ENCODE measurements at regions not wholly inside any gene's neighbourhood (a gene's known extent, or its start where the extent isn't known, plus 50 kb on each side); places are given as distances from the start of the nearest gene placed in this dataset.

DNA sequence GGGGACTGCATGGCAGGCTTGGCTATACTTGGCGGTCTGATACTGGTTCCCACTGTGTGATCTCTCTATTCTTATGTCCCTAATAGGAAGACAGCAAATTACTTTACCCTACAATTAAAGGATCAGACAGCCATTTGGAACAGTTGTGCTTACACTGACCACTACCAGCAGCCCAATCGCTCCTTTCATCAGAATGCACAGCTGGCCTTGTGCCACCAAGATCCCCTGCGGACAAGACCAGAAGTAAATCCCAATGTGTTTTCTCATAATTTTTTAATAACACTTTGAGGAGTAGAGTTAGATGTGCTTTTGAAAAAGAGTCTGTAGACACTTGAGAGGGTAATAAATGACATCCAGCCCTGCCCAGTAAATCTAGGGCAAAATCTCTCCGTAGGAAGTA is 297.2 kb upstream of the ZNF32 start:
- 93% methylated on average over 4 of the region's 4 CpGs for WGBS

GRCh38 chr10:43945094-43945730 is 296.5 kb upstream of the ZNF32 start:
- no peaks in the 10 kb centered on the region for H3K36me3 ChIP-seq (ENCODE audit: control insufficient read depth in 4 of 4, insufficient read depth in 3 of 4, low read depth in 1 of 4, low read length in 3 of 4)
- WGBS, result 87% methylated on average over 8 of the region's 8 CpGs
- no peaks in the 10 kb centered on the region for H3K9me3 ChIP-seq (ENCODE audit: control insufficient read depth in 4 of 4, low read length in 3 of 4)
- H3K27ac ChIP-seq (ENCODE audit: low read depth in 1 of 2, low read length in 2 of 2), result no peak overlapping the region
- no peak overlapping the region for H3K4me3 ChIP-seq (ENCODE audit: low read depth in 1 of 3, low read length in 3 of 3)
- TF ChIP-seq HNF4A (conservative IDR thresholded peaks at IDR 0.05) (no peak), CTCF (IDR thresholded peaks at IDR 0.05; ENCODE audit: low read depth, low read length, missing input control) (no peak), FOXA1 (IDR thresholded peaks at IDR 0.05) (no peak), ZBTB33 (IDR thresholded peaks at IDR 0.05) (no peak), EGR1 (IDR thresholded peaks at IDR 0.05; ENCODE audit: low read depth in 2 of 2) (no peak), FOXA2 (IDR thresholded peaks at IDR 0.05) (no peak), JUND (IDR thresholded peaks at IDR 0.05) (no peak), SP1 (IDR thresholded peaks at IDR 0.05) (no peak), HNF4G (IDR thresholded peaks at IDR 0.05) (no peak), YY1 (IDR thresholded peaks at IDR 0.05) (no peak), RXRA (IDR thresholded peaks at IDR 0.05) (no peak), ATF3 (IDR thresholded peaks at IDR 0.05) (no peak), RAD21 (IDR thresholded peaks at IDR 0.05) (no peak), GABPA (IDR thresholded peaks at IDR 0.05 in 1 of 2, conservative IDR thresholded peaks at IDR 0.05 in 1 of 2) (no peak)
- TF ChIP-seq, protein P1, sequence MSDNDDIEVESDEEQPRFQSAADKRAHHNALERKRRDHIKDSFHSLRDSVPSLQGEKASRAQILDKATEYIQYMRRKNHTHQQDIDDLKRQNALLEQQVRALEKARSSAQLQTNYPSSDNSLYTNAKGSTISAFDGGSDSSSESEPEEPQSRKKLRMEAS (IDR thresholded peaks at IDR 0.05), result no peak
- H3K9ac ChIP-seq (ENCODE audit: low read depth in 1 of 2, low read length in 2 of 2), result no peak overlapping the region
- DNase-seq (ENCODE audit: low spot score), result peak; percentile 23
- no peaks in the 10 kb centered on the region for H3K4me1 ChIP-seq (ENCODE audit: control insufficient read depth in 4 of 4, insufficient read depth in 4 of 4, low read length in 3 of 4)
- no peaks in the 10 kb centered on the region for H3K27me3 ChIP-seq (ENCODE audit: control insufficient read depth in 4 of 4, insufficient read depth in 4 of 4, low read length in 3 of 4)

More for the DNA sequence above, 297.2 kb upstream of the ZNF32 start:
- no peak for TF ChIP-seq NR2F2 (IDR thresholded peaks at IDR 0.05)
- TF ChIP-seq EGR1 (IDR thresholded peaks at IDR 0.05; ENCODE audit: low read depth in 2 of 2), result no peak
- no peak for TF ChIP-seq RAD21 (IDR thresholded peaks at IDR 0.05)
- no peak for TF ChIP-seq RXRA (IDR thresholded peaks at IDR 0.05)
- no peak for TF ChIP-seq SP1 (IDR thresholded peaks at IDR 0.05)
- TF ChIP-seq, protein P1 (IDR thresholded peaks at IDR 0.05), result no peak
- no peak for TF ChIP-seq FOXA2 (IDR thresholded peaks at IDR 0.05)
- TF ChIP-seq HNF4G (IDR thresholded peaks at IDR 0.05), result no peak
- TF ChIP-seq ZBTB33 (IDR thresholded peaks at IDR 0.05), result no peak
- no peak for TF ChIP-seq FOXA1 (IDR thresholded peaks at IDR 0.05)
- H3K4me3 ChIP-seq (ENCODE audit: low read depth in 1 of 3, low read length in 3 of 3), result no peak overlapping the region
- no peak overlapping the region for H3K9ac ChIP-seq (ENCODE audit: low read depth in 1 of 2, low read length in 2 of 2)
- H3K36me3 ChIP-seq (ENCODE audit: control insufficient read depth in 4 of 4, insufficient read depth in 3 of 4, low read depth in 1 of 4, low read length in 3 of 4), result no peaks in the 10 kb centered on the region
- DNase-seq (ENCODE audit: low spot score), result no peak
- H3K27ac ChIP-seq (ENCODE audit: low read depth in 1 of 2, low read length in 2 of 2), result no peak overlapping the region
- H3K9me3 ChIP-seq (ENCODE audit: control insufficient read depth in 4 of 4, low read length in 3 of 4), result no peaks in the 10 kb centered on the region
- no peaks in the 10 kb centered on the region for H3K4me1 ChIP-seq (ENCODE audit: control insufficient read depth in 4 of 4, insufficient read depth in 4 of 4, low read length in 3 of 4)
- no peaks in the 10 kb centered on the region for H3K27me3 ChIP-seq (ENCODE audit: control insufficient read depth in 4 of 4, insufficient read depth in 4 of 4, low read length in 3 of 4)

All from liver (tissue), 8 donors.